Neural cell (in vitro differentiated cells): ENCODE measurements at regions not wholly inside any gene's neighbourhood (a gene's known extent, or its start where the extent isn't known, plus 50 kb on each side); places are given as distances from the start of the nearest gene placed in this dataset.

Experiments used
- H2AFZ ChIP-seq: fragments of 200-600, 300-800 bp; sonication (generic), shearing (Covaris generic); 2 replicates; pipeline ENCODE4 v1.6.0; 2014; ENCODE audit warnings: low read depth, mild to moderate bottlenecking, antibody characterized with exemption, low read length, moderate library complexity
- H3F3A ChIP-seq: fragments of 200-600 bp; shearing (Covaris generic); 2 replicates; pipeline ENCODE4 v1.6.1; 2016; ENCODE audit warnings: mild to moderate bottlenecking, moderate library complexity, mixed read lengths, antibody characterized with exemption, low read length; ENCODE audit not compliant: insufficient read depth, poor library complexity, severe bottlenecking
- H3K27ac ChIP-seq: fragments of 200-600, 300-800 bp; sonication (generic), shearing (Covaris generic); 2 replicates; pipeline ENCODE4 v1.5.1; 2014; ENCODE audit warnings: mild to moderate bottlenecking, low read length, moderate library complexity
- H3K27me3 ChIP-seq: fragments of 300-800, 200-600 bp; sonication (generic), shearing (Covaris generic); 2 replicates; pipeline ENCODE4 v1.6.0; 2014; ENCODE audit warnings: mild to moderate bottlenecking, low read depth, low read length, moderate library complexity; ENCODE audit not compliant: insufficient read depth
- H3K36me3 ChIP-seq: fragments of 300-800, 200-600 bp; sonication (generic), shearing (Covaris generic); 2 replicates; pipeline ENCODE4 v1.5.1; 2014; ENCODE audit warnings: mild to moderate bottlenecking, antibody characterized with exemption, low read length, moderate library complexity; ENCODE audit not compliant: insufficient read depth
- H3K4me2 ChIP-seq: fragments of 300-800, 200-600 bp; sonication (generic), shearing (Covaris generic); 2 replicates; pipeline ENCODE4 v1.6.0; 2014; ENCODE audit warnings: mild to moderate bottlenecking, low read length
- H3K4me3 ChIP-seq: fragments of 300-800, 200-600 bp; sonication (generic), shearing (Covaris generic); 2 replicates; pipeline ENCODE4 v1.5.1; 2014; ENCODE audit warnings: mild to moderate bottlenecking, low read length, moderate library complexity
- H3K79me2 ChIP-seq: fragments of 200-600 bp; shearing (Covaris generic); replicated peaks from 2 replicates; pipeline ENCODE4 v1.6.0; 2014; ENCODE audit warnings: mild to moderate bottlenecking, low read length, moderate library complexity; ENCODE audit not compliant: insufficient read depth
- H3K9ac ChIP-seq: fragments of 300-800, 200-600 bp; sonication (generic), shearing (Covaris generic); 2 replicates; pipeline ENCODE4 v1.6.1; 2016; ENCODE audit warnings: mild to moderate bottlenecking, low read length, mixed read lengths
- H3K9me2 ChIP-seq: fragments of 200-600 bp; shearing (Covaris generic); 2 replicates; pipeline ENCODE4 v1.6.1; 2016; ENCODE audit warnings: mild to moderate bottlenecking, low read length, mixed read lengths; ENCODE audit not compliant: insufficient read depth
- H3K9me3 ChIP-seq: fragments of 200-600, 300-800 bp; sonication (generic), shearing (Covaris generic); 2 replicates; pipeline ENCODE4 v1.6.1; 2016; ENCODE audit warnings: mild to moderate bottlenecking, mixed run types, low read length, moderate library complexity, mixed read lengths
- H4K20me1 ChIP-seq: fragments of 200-600 bp; shearing (Covaris generic); 2 replicates; pipeline ENCODE4 v1.6.1; 2016; ENCODE audit warnings: mild to moderate bottlenecking, mixed run types; ENCODE audit not compliant: insufficient read depth
- CTCF ChIP-seq: fragments of 450-650 bp; IDR thresholded peaks from 2 replicates; pipeline ENCODE4 v1.5.1; 2014; ENCODE audit warnings: antibody characterized with exemption, mild to moderate bottlenecking, moderate library complexity; ENCODE audit not compliant: poor library complexity, severe bottlenecking
- EP300 ChIP-seq: fragments of 450-650 bp; conservative IDR thresholded peaks from 2 replicates; pipeline ENCODE4 v1.6.1; 2014; ENCODE audit warnings: antibody characterized with exemption, mild to moderate bottlenecking, moderate library complexity; ENCODE audit not compliant: poor library complexity, severe bottlenecking
- MXI1 ChIP-seq: fragments of 450-650 bp; conservative IDR thresholded peaks from 2 replicates; pipeline ENCODE4 v1.6.1; 2014; ENCODE audit warnings: antibody characterized with exemption, mild to moderate bottlenecking; ENCODE audit not compliant: poor library complexity, severe bottlenecking
- POLR2AphosphoS5 ChIP-seq: IDR thresholded peaks from 2 replicates; pipeline ENCODE4 v1.6.1; 2012
- RAD21 ChIP-seq: fragments of 450-650 bp; conservative IDR thresholded peaks from 2 replicates; pipeline ENCODE4 v1.6.1; 2014; ENCODE audit warnings: antibody characterized with exemption, mild to moderate bottlenecking, moderate library complexity
- REST ChIP-seq: IDR thresholded peaks from 2 replicates; pipeline ENCODE4 v1.6.1; 2012; ENCODE audit warnings: borderline replicate concordance

GRCh38 chr3:153260681-153261080 is 98.7 kb downstream of the RAP2B start:
- no peak for TF ChIP-seq MXI1

GRCh38 chr3:153266619-153267018 is 104.6 kb downstream of the RAP2B start:
- no peak overlapping the region for H3K4me3 ChIP-seq

More at GRCh38 chr3:153260681-153261080, 98.7 kb downstream of the RAP2B start:
- no peaks in the 10 kb centered on the region for H4K20me1 ChIP-seq
- H3K9me3 ChIP-seq: no peaks in the 10 kb centered on the region
- H3K9me2 ChIP-seq: no peaks in the 10 kb centered on the region
- H3K79me2 ChIP-seq: no peaks in the 10 kb centered on the region
- H3F3A ChIP-seq: no peaks in the 10 kb centered on the region
- no peak overlapping the region for H3K27ac ChIP-seq
- H2AFZ ChIP-seq: no peak overlapping the region
- H3K4me2 ChIP-seq: no peak overlapping the region
- H3K36me3 ChIP-seq: no peaks in the 10 kb centered on the region
- H3K9ac ChIP-seq: no peak overlapping the region
- no peaks in the 10 kb centered on the region for H3K27me3 ChIP-seq
- H3K4me3 ChIP-seq: no peak overlapping the region

More at GRCh38 chr3:153266619-153267018, 104.6 kb downstream of the RAP2B start:
- Histone ChIP-seq H3F3A (no peaks in the 10 kb centered on the region), H3K36me3 (no peaks in the 10 kb centered on the region), H2AFZ (no peak overlapping the region), H3K27ac (no peak overlapping the region), H3K27me3 (no peaks in the 10 kb centered on the region), H3K9ac (no peak overlapping the region), H4K20me1 (no peaks in the 10 kb centered on the region), H3K9me3 (no peaks in the 10 kb centered on the region), H3K9me2 (no peaks in the 10 kb centered on the region), H3K79me2 (no peaks in the 10 kb centered on the region), H3K4me2 (no peak overlapping the region)
- TF ChIP-seq CTCF: no peak
- TF ChIP-seq POLR2AphosphoS5: no peak
- no peak for TF ChIP-seq RAD21
- no peak for TF ChIP-seq REST
- TF ChIP-seq EP300: no peak
- no peak for TF ChIP-seq MXI1
